Eye (tissue), 1 donor: ENCODE measurements at regions not wholly inside any gene's neighbourhood (a gene's known extent, or its start where the extent isn't known, plus 50 kb on each side); places are given as distances from the start of the nearest gene placed in this dataset.

Experiments used
- DNase-seq: peaks from one replicate; pipeline ENCODE4 v3.0.0-alpha.2; 2015

GRCh38 chr9:14961372-14962068 lies 51.3 kb upstream of the FREM1 start:
- no peak for DNase-seq

DNA sequence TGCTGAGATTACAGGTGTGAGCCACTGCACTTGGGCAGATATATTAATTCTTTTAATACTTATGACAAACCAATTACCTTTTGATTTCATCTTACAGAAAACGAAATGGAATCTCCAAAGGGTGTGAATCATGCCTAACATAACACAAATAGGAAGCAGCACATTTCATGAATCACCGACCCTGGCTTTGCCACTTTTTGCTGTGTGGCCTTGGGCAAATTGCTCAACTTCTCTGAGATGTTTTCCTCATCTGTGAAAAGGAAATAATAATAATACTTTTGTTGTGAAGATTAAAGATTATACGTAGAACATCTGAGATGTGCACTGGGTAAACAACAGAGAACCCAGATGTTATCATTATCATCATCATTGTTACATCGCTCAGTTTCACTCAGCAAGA lies 50.7 kb upstream of the FREM1 start:
- DNase-seq = no peak
